Eye (tissue), 1 donor: ENCODE measurements at regions not wholly inside any gene's neighbourhood (a gene's known extent, or its start where the extent isn't known, plus 50 kb on each side); places are given as distances from the start of the nearest gene placed in this dataset.
A peak's percentile ranks its signal among the peaks of the same experiment; 100 is the strongest.
"Not testable (repeated sequence)": the region's sequence is repeated elsewhere in the genome, so short reads cannot be mapped to it uniquely, and the experiment has no call there.

ENCODE experiments used
- DNase-seq: peaks from one replicate; pipeline ENCODE4 v3.0.0-alpha.2; 2015

GRCh38 chr2:65630643-65631042, 198.2 kb upstream of the SPRED2 start:
- no peak for DNase-seq

GRCh38 chr2:65628156-65628555, 195.8 kb upstream of the SPRED2 start:
- no peak for DNase-seq

GRCh38 chr2:65626831-65627230, 194.4 kb upstream of the SPRED2 start:
- DNase-seq: no peak

- DNase-seq: no peak
These were observed 193.6 kb upstream of the SPRED2 start for GRCh38 chr2:65625982-65626381.

- no peak for DNase-seq
These were observed 190.6 kb upstream of the SPRED2 start for GRCh38 chr2:65622951-65623535.

- no peak for DNase-seq
These were observed 190.1 kb upstream of the SPRED2 start for GRCh38 chr2:65622499-65622898.

GRCh38 chr2:65620524-65620923, 188.1 kb upstream of the SPRED2 start:
- no peak for DNase-seq

- DNase-seq: no peak
These were observed 187.6 kb upstream of the SPRED2 start for GRCh38 chr2:65620026-65620425.

GRCh38 chr2:65615602-65616001, 183.2 kb upstream of the SPRED2 start:
- DNase-seq: peak; percentile 51

GRCh38 chr2:65613968-65614555, 181.7 kb upstream of the SPRED2 start:
- no peak for DNase-seq

GRCh38 chr2:65611488-65611887, 179.1 kb upstream of the SPRED2 start:
- no peak for DNase-seq

- DNase-seq: no peak
These were observed 176.5 kb upstream of the SPRED2 start for GRCh38 chr2:65608916-65609315.

GRCh38 chr2:65608466-65608865, 176.1 kb upstream of the SPRED2 start:
- DNase-seq: peak; percentile 69

- DNase-seq: no peak
These were observed 175.4 kb upstream of the SPRED2 start for GRCh38 chr2:65607662-65608305.

GRCh38 chr2:65605743-65606058, 173.3 kb upstream of the SPRED2 start:
- no peak for DNase-seq

- no peak for DNase-seq
These were observed 172.8 kb upstream of the SPRED2 start for GRCh38 chr2:65605058-65605742.

GRCh38 chr2:65604246-65604645, 171.8 kb upstream of the SPRED2 start:
- no peak for DNase-seq

GRCh38 chr2:65602603-65603235, 170.3 kb upstream of the SPRED2 start:
- no peak for DNase-seq

GRCh38 chr2:65600871-65601270, 168.5 kb upstream of the SPRED2 start:
- not testable (repeated sequence) for DNase-seq

- DNase-seq: not testable (repeated sequence)
These were observed 168.0 kb upstream of the SPRED2 start for GRCh38 chr2:65600351-65600750.

GRCh38 chr2:65599693-65600092, 167.3 kb upstream of the SPRED2 start:
- DNase-seq: no peak

GRCh38 chr2:65598996-65599395, 166.6 kb upstream of the SPRED2 start:
- no peak for DNase-seq

- no peak for DNase-seq
These were observed 165.9 kb upstream of the SPRED2 start for GRCh38 chr2:65598264-65598663.

GRCh38 chr2:65595630-65596029, 163.2 kb upstream of the SPRED2 start:
- DNase-seq: no peak
